ENCODE measurements at regions not wholly inside any gene's neighbourhood (a gene's known extent, or its start where the extent isn't known, plus 50 kb on each side); places are given as distances from the start of the nearest gene placed in this dataset.

DNA sequence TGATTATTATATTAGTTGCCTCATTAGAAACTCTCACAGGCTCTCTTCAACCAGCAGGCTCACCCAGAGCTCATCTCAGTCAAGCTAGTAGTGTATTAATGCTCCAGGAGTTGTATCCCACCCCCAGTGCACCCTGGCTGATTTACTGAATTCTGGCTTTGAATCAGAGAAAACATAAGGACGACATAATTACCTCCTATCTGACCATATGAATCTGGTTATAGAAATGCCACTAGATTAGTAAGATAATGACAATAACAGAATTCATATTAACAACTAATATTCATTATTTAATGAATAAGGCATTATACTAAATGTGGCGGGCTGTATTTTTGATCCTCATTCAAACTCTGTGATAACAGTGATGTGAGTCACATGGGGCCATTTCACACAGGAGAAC is 1066.7 kb downstream of the TTLL7 start:
- TF ChIP-seq, protein P1, sequence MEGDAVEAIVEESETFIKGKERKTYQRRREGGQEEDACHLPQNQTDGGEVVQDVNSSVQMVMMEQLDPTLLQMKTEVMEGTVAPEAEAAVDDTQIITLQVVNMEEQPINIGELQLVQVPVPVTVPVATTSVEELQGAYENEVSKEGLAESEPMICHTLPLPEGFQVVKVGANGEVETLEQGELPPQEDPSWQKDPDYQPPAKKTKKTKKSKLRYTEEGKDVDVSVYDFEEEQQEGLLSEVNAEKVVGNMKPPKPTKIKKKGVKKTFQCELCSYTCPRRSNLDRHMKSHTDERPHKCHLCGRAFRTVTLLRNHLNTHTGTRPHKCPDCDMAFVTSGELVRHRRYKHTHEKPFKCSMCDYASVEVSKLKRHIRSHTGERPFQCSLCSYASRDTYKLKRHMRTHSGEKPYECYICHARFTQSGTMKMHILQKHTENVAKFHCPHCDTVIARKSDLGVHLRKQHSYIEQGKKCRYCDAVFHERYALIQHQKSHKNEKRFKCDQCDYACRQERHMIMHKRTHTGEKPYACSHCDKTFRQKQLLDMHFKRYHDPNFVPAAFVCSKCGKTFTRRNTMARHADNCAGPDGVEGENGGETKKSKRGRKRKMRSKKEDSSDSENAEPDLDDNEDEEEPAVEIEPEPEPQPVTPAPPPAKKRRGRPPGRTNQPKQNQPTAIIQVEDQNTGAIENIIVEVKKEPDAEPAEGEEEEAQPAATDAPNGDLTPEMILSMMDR (IDR thresholded peaks at IDR 0.05): no peak
- TF ChIP-seq POLR2A (IDR thresholded peaks at IDR 0.05) (no peak), EP300 (IDR thresholded peaks at IDR 0.05) (no peak)
